22Rv1 (cell line): ENCODE measurements at regions not wholly inside any gene's neighbourhood (a gene's known extent, or its start where the extent isn't known, plus 50 kb on each side); places are given as distances from the start of the nearest gene placed in this dataset.

Experiments
- H3K27ac ChIP-seq: fragments of 450-650 bp; 2 replicates; pipeline ENCODE4 v1.5.1; 2017
- ZFX ChIP-seq: fragments of 450-650 bp; IDR thresholded peaks from 2 replicates; pipeline ENCODE4 v1.6.1; 2017; ENCODE audit warnings: antibody characterized with exemption, borderline replicate concordance
- TF ChIP-seq, protein P1 (sequence below): fragments of 450-650 bp; IDR thresholded peaks from 2 replicates; pipeline ENCODE4 v1.5.1; 2017; ENCODE audit warnings: mild to moderate bottlenecking

GRCh38 chr4:79223993-79224776 is 101.7 kb downstream of the NAA11 start:
- TF ChIP-seq, protein P1, sequence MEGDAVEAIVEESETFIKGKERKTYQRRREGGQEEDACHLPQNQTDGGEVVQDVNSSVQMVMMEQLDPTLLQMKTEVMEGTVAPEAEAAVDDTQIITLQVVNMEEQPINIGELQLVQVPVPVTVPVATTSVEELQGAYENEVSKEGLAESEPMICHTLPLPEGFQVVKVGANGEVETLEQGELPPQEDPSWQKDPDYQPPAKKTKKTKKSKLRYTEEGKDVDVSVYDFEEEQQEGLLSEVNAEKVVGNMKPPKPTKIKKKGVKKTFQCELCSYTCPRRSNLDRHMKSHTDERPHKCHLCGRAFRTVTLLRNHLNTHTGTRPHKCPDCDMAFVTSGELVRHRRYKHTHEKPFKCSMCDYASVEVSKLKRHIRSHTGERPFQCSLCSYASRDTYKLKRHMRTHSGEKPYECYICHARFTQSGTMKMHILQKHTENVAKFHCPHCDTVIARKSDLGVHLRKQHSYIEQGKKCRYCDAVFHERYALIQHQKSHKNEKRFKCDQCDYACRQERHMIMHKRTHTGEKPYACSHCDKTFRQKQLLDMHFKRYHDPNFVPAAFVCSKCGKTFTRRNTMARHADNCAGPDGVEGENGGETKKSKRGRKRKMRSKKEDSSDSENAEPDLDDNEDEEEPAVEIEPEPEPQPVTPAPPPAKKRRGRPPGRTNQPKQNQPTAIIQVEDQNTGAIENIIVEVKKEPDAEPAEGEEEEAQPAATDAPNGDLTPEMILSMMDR, result no peak
- TF ChIP-seq ZFX, result no peak
- H3K27ac ChIP-seq, result no peak overlapping the region

- no peak for TF ChIP-seq ZFX
- TF ChIP-seq, protein P1, result no peak
- H3K27ac ChIP-seq, result no peak overlapping the region
Measured at GRCh38 chr4:79217025-79217424, 108.8 kb downstream of the NAA11 start.

DNA sequence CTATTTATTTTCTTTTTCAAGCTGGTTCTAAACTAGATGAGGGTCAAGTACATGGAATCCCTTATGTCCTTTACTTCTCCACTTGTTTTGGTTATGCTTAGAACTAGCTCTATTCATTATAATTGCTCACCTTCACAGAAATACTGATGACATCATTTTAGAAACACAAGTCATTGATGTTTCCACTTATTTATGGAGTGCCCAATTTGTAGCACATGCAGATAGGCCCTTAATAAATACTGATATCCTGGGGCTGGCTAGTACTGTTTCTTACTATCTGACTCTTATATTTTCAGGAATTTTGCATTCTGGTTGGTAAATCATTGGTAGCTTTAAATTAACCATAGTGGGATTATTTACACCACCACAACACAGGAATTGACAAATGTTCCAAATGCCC is 112.2 kb downstream of the NAA11 start:
- TF ChIP-seq ZFX, result no peak
- TF ChIP-seq, protein P1, result no peak
- H3K27ac ChIP-seq, result no peak overlapping the region

DNA sequence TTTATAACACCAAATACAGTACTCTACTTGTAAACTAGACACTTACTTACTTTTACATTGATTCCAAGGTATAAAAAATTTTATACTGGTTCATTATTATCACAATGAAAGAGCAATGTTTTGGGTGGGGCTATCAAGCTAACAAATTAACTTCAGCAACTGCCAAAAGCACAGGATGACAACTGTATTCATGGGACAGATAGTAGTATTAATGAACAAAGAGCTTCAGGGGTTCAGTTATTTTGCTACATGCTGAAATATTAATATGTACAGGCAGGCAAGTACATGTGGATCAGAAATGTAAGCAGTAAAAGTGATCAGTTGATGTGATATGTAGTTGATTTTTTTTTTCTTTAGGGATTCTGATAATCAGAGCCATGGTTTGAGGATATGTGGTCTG is 112.9 kb downstream of the NAA11 start:
- H3K27ac ChIP-seq, result no peak overlapping the region
- no peak for TF ChIP-seq ZFX
- TF ChIP-seq, protein P1, result no peak

DNA sequence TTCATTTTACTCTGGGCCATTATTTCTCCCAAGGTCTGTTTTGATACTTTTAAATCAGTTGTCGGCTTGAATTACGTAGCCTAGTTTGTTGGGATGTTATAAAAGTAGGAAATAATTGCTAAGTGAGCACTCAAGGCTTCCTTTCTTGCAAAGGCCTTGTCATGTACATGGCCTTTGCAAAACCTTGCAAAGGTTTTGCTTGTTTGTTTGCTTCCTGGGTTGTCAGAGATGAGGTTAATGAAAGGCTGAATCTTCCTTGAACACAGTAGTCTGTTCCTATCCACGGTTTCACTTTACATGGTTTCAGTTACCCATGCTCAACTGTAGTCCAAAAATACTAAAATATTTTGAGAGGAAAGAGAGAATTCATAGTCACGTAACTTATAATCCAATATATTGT is 113.5 kb downstream of the NAA11 start:
- no peak overlapping the region for H3K27ac ChIP-seq
- TF ChIP-seq ZFX, result no peak
- TF ChIP-seq, protein P1, result no peak

GRCh38 chr4:79211490-79211889 is 114.4 kb downstream of the NAA11 start:
- TF ChIP-seq, protein P1, result no peak
- no peak for TF ChIP-seq ZFX
- H3K27ac ChIP-seq, result no peak overlapping the region

DNA sequence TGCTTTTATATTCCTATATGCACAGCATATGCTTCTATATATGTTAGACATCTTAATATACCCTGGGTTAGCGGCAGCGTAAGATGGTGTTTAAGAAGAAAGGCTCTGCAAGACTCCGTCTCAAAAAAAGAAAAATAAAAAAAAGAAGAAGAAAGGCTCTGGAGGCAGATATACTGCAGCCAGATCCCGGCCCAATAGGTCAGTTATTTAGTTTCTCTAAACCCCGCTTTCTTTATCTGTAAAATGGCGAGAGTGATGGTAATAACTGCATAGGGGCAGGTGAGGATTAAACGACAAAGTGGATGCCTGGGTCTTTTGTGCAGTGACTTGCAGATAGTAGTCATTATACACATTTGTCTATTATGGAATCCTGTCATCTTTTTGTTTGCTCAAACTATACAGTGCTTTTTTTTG is 115.2 kb downstream of the NAA11 start:
- no peak overlapping the region for H3K27ac ChIP-seq
- TF ChIP-seq ZFX, result no peak
- TF ChIP-seq, protein P1, result no peak
